Ovary (tissue), 7 donors: ENCODE measurements at regions not wholly inside any gene's neighbourhood (a gene's known extent, or its start where the extent isn't known, plus 50 kb on each side); places are given as distances from the start of the nearest gene placed in this dataset.

Source experiments
- DNase-seq, 5 donors: peaks; one replicate each; pipeline ENCODE4 v3.0.0-alpha.2; 2019 to 2020
- H3K27ac ChIP-seq, 2 donors: fragments of 200-600 bp; one replicate each; pipeline versions ENCODE4 v1.5.1 to v1.8.0; 2019 to 2022
- H3K27me3 ChIP-seq: fragments of 200-600 bp; one replicate; pipeline ENCODE4 v1.8.0; 2022
- H3K36me3 ChIP-seq: fragments of 200-600 bp; sonication (generic); one replicate; pipeline ENCODE4 v1.5.1; 2019
- H3K4me1 ChIP-seq: one replicate; pipeline ENCODE4 v1.8.1; 2013; ENCODE audit warnings: mild to moderate bottlenecking, moderate library complexity; ENCODE audit not compliant: insufficient read depth
- H3K4me3 ChIP-seq: fragments of 200-600 bp; sonication (generic); one replicate; pipeline ENCODE4 v1.5.1; 2017
- H3K9me3 ChIP-seq, 2 donors: fragments of 200-600 bp in 1 of 2; sonication (generic) in 1 of 2; one replicate each; pipeline versions ENCODE4 v1.5.1 to v1.8.1; 2013 to 2019; ENCODE audit warnings: mild to moderate bottlenecking in 1 of 2, moderate library complexity in 1 of 2
- EP300 ChIP-seq: sonication (generic); formaldehyde crosslinking; IDR thresholded peaks from one replicate; pipeline ENCODE4 v1.6.1; 2017; ENCODE audit warnings: antibody characterized with exemption
- POLR2A ChIP-seq: fragments of 450-650 bp; IDR thresholded peaks from one replicate; pipeline ENCODE4 v1.6.1; 2017; ENCODE audit warnings: antibody characterized with exemption, mild to moderate bottlenecking, moderate library complexity
- whole genome bisulfite sequencing, 3 donors: extraction: QIAGEN DNeasy Blood & Tissue Kit in 1 of 3; methylation state at CpG; one replicate each; pipeline versions ENCODE4 v1.1.5 to v1.1.7; 2013 to 2017; 5-methylcytosine and 5-hydroxymethylcytosine counted together
- intact Hi-C, 4 donors: fragments of 100-400 bp; cut with DNase I; formaldehyde crosslinking; loops; one replicate each; pipeline versions ENCODE4 v1.11.0 to v1.15.1; 2022 to 2023
- TF ChIP-seq, protein P1 (sequence below), 3 donors: fragments of 450-650 bp in 2 of 3; fragments of 200-600 bp in 1 of 3; IDR thresholded peaks; one replicate each; pipeline versions ENCODE4 v1.5.1 to v1.8.0; 2016 to 2022; ENCODE audit warnings: antibody characterized with exemption in 3 of 3, mild to moderate bottlenecking in 1 of 3
- donor health status: DM: no; HTN: no; CAD: no; lungs with moderate emphysema.
- donor health status: DM: no; HTN: no; CAD: no.
- donor health status: Bipolar disorder and iron deficiency.
- donor health status: DM: no; HTN: no; CAD: no.
- donor health status: DM: yes; HTN: yes; CAD: no.

DNA sequence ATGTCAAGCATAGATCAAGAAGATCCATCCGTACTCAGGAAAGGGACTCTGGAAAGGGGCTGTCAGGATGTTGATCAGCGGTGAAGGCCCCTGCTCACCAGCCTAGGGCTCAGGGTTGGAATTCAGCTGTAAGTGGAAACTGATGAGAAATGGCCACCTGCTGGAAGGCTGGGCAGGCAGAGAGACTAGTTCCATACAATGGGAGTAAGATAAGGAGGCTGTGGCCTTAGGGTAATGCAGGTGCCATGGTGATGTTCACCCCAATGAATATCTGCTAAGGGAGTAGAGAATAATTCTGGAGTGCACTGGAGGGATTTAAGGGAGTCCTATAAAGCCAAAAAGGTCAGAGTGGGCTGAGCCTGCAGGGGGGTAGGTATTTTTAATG, 256.6 kb downstream of the CYRIA start:
- no peaks in the 10 kb centered on the region for H3K9me3 ChIP-seq
- intact Hi-C loops = no loop called here
- H3K27ac ChIP-seq = no peak overlapping the region
- TF ChIP-seq, protein P1, sequence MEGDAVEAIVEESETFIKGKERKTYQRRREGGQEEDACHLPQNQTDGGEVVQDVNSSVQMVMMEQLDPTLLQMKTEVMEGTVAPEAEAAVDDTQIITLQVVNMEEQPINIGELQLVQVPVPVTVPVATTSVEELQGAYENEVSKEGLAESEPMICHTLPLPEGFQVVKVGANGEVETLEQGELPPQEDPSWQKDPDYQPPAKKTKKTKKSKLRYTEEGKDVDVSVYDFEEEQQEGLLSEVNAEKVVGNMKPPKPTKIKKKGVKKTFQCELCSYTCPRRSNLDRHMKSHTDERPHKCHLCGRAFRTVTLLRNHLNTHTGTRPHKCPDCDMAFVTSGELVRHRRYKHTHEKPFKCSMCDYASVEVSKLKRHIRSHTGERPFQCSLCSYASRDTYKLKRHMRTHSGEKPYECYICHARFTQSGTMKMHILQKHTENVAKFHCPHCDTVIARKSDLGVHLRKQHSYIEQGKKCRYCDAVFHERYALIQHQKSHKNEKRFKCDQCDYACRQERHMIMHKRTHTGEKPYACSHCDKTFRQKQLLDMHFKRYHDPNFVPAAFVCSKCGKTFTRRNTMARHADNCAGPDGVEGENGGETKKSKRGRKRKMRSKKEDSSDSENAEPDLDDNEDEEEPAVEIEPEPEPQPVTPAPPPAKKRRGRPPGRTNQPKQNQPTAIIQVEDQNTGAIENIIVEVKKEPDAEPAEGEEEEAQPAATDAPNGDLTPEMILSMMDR (IDR thresholded peaks at IDR 0.05) = no peak
- TF ChIP-seq POLR2A = no peak
- no peak for TF ChIP-seq EP300
- H3K27me3 ChIP-seq = no peaks in the 10 kb centered on the region
- H3K36me3 ChIP-seq = no peaks in the 10 kb centered on the region
- 65 to 95% (median 93%) methylated on average over 2 of the region's 2 CpGs for WGBS, 3 donors
- H3K4me1 ChIP-seq = no peaks in the 10 kb centered on the region
- DNase-seq = no peak
- no peak overlapping the region for H3K4me3 ChIP-seq

DNA sequence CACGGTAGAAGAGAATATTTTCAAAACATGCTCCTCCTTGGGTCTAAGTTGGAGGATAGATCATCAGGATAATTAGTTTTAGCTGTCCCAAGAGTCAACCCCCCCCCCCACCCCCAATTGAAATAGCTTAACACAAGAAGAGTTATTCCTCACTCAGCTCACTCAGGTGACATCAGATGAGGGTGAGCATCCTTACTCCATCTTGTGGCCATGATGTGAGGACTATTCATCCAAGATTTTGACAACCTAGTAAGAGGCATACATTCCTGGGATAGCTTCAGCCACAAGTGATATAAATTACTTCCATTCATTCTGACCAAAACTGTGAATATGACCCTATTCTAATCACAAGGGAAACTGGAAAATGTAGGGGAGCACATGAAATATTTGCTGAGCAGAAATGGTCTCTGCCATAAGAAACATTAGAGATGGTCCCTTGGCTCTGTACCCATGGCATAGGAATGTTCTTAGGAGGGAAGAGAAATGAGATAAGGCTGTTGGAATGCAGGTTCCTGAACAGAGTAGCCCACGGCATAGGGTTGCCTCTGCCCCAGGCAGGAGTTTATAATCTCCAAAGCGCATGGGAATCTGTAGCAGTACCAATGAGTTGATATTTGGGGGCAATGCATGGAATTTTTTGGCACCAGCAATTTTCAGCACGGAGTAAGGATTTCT, 257.2 kb downstream of the CYRIA start:
- intact Hi-C loops = no loop called here
- TF ChIP-seq, protein P1 (IDR thresholded peaks at IDR 0.05) = no peak
- TF ChIP-seq POLR2A (no peak), EP300 (no peak)
- H3K27ac ChIP-seq = no peak overlapping the region
- H3K4me1 ChIP-seq = no peaks in the 10 kb centered on the region
- 37 to 46% (median 40%) methylated on average over 4 of the region's 4 CpGs for WGBS, 3 donors
- H3K9me3 ChIP-seq = no peaks in the 10 kb centered on the region
- no peak for DNase-seq
- H3K27me3 ChIP-seq = no peaks in the 10 kb centered on the region
- no peaks in the 10 kb centered on the region for H3K36me3 ChIP-seq
- H3K4me3 ChIP-seq = no peak overlapping the region

DNA sequence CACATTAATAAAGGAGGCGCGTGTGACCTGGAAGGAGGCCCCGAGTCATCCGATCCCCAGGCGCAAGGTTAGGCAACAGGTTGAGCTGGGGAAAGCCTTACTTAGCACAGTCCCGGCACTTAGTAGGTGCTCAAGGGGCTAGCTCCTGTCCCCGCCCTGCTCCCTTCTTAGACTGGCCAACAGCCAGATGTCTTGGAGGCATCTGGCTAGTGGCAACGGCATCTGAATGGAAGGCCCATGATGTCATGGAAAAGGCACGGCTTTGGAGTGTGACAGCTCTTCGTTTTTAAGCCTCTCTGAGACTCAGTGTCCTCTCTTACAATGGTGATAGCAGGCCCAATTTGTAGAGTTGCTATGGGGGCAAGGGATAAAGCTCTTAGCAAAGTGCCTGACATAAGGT, 258.3 kb downstream of the CYRIA start:
- no peaks in the 10 kb centered on the region for H3K4me1 ChIP-seq
- no peaks in the 10 kb centered on the region for H3K9me3 ChIP-seq
- H3K36me3 ChIP-seq = no peaks in the 10 kb centered on the region
- intact Hi-C loops = no loop called here
- DNase-seq = no peak
- TF ChIP-seq EP300 (no peak), POLR2A (no peak)
- TF ChIP-seq, protein P1 (IDR thresholded peaks at IDR 0.05) = no peak
- no peaks in the 10 kb centered on the region for H3K27me3 ChIP-seq
- no peak overlapping the region for H3K27ac ChIP-seq
- 55 to 78% (median 73%) methylated on average over 10 of the region's 10 CpGs for WGBS, 3 donors
- no peak overlapping the region for H3K4me3 ChIP-seq

DNA sequence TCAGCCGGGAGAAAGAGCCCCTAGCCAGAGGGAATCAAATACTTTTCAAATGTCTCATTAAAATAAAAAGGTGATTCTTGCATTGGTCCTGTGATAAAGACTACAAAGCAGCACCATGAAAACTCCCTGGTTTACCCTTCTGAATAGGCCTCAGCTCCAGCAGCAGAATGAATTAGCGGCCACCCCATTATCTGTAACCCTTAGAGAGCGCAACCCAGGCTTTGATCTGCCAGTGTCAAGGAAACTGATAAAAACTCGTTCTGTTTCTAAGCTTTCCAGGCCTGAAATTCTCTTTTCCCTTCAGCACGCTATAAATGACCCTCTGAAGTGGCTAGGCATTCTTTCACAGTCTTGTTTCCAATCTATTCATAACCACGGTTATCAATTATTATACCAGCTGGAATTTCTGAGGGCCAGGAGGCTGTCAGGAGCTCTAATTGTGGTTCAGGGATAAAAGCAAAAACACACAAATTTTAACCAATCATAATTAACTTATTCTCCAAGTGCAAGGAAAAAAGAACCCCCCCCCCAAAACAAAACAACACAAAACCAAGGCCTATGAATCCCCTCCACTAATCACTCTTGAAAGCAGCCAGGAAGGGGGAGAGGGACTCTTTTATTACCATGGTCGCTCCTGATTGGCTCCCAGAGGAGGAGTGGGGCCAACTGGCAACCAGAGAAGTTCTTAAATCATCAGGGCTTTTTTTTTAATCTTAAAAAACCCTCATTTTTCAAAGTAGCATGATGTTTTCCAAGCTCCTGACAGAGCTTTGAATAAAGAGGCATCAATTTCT, 258.9 kb downstream of the CYRIA start:
- Histone ChIP-seq H3K27me3 (no peaks in the 10 kb centered on the region), H3K36me3 (no peaks in the 10 kb centered on the region), H3K4me3 (no peak overlapping the region), H3K27ac (no peak overlapping the region), H3K4me1 (no peaks in the 10 kb centered on the region), H3K9me3 (no peaks in the 10 kb centered on the region)
- DNase-seq = no peak
- 30 to 38% (median 34%) methylated on average over 7 of the region's 7 CpGs for WGBS, 3 donors
- TF ChIP-seq EP300 (no peak), POLR2A (no peak)
- TF ChIP-seq, protein P1 (IDR thresholded peaks at IDR 0.05) = no peak
- intact Hi-C loops = no loop called here
